CD4-positive, alpha-beta T cell (primary cell): ENCODE measurements at regions not wholly inside any gene's neighbourhood (a gene's known extent, or its start where the extent isn't known, plus 50 kb on each side); places are given as distances from the start of the nearest gene placed in this dataset.

Experiments used
- ATAC-seq: fragments of 200-7000 bp; cut with Tn5 transposase; one replicate; pipeline ENCODE4 v1.10.0; 2022; ENCODE audit warnings: mild to moderate bottlenecking; ENCODE audit not compliant: poor library complexity
- CTCF ChIA-PET: fragments of 350-600 bp; sonication (Branson Sonifier 250); formaldehyde crosslinking; loops from one replicate; lab custom pipeline; 2021; ENCODE audit warnings: antibody characterized with exemption, inconsistent platforms; lab: Charles Lee
- POLR2A ChIA-PET: fragments of 350-600 bp; sonication (Branson Sonifier 250); formaldehyde crosslinking; loops from one replicate; lab custom pipeline; 2021; ENCODE audit warnings: antibody characterized with exemption, inconsistent platforms; lab: Charles Lee
- DNase-seq, 14 experiments: peaks; one replicate each; pipeline ENCODE4 v3.0.0-alpha.2; 2013 to 2020; ENCODE audit warnings: mixed read lengths in 2 of 14
- H3K27ac ChIP-seq, 2 donors: one replicate each; pipeline versions ENCODE4 v1.5.1 to v1.7.0; 2013; ENCODE audit warnings: low read length in 2 of 2, low read depth in 1 of 2, mild to moderate bottlenecking in 1 of 2
- H3K27me3 ChIP-seq, 2 experiments: 1 replicate in 1 of 2; 2 replicates in 1 of 2; pipeline versions ENCODE4 v1.6.1 to v1.7.0; 2013; ENCODE audit warnings: low read length in 2 of 2, control low read depth in 1 of 2, mild to moderate bottlenecking in 1 of 2, moderate library complexity in 1 of 2; ENCODE audit not compliant: insufficient read depth in 2 of 2, control insufficient read depth in 1 of 2
- H3K36me3 ChIP-seq: one replicate; pipeline ENCODE4 v1.6.1; 2013; ENCODE audit warnings: low read length, control low read depth; ENCODE audit not compliant: insufficient read depth
- H3K4me1 ChIP-seq: one replicate; pipeline ENCODE4 v1.6.1; 2013; ENCODE audit warnings: low read length, control low read depth; ENCODE audit not compliant: insufficient read depth
- H3K4me3 ChIP-seq: one replicate; pipeline ENCODE4 v1.5.1; 2013; ENCODE audit warnings: mild to moderate bottlenecking, low read length, moderate library complexity
- H3K9me3 ChIP-seq, 2 experiments: 1 replicate in 1 of 2; 2 replicates in 1 of 2; pipeline versions ENCODE4 v1.6.1 to v1.7.0; 2013; ENCODE audit warnings: low read length in 2 of 2, mild to moderate bottlenecking in 2 of 2, control low read depth in 1 of 2, moderate library complexity in 1 of 2; ENCODE audit not compliant: control insufficient read depth in 1 of 2, insufficient read depth in 1 of 2
- H3K27ac Mint-ChIP-seq: one replicate; pipeline ENCODE4 v1.8.0; 2020; ENCODE audit warnings: mixed read lengths
- H3K27me3 Mint-ChIP-seq: one replicate; pipeline ENCODE4 v1.8.0; 2021; ENCODE audit warnings: mixed read lengths
- H3K36me3 Mint-ChIP-seq: one replicate; pipeline ENCODE4 v1.8.0; 2021; ENCODE audit warnings: low read depth, mixed read lengths
- H3K4me1 Mint-ChIP-seq: one replicate; pipeline ENCODE4 v1.8.0; 2021; ENCODE audit warnings: low read depth, mixed read lengths
- H3K4me3 Mint-ChIP-seq: one replicate; pipeline ENCODE4 v1.8.0; 2020; ENCODE audit warnings: mild to moderate bottlenecking, mixed read lengths
- H3K9me3 Mint-ChIP-seq: one replicate; pipeline ENCODE4 v1.8.0; 2020; ENCODE audit warnings: mixed read lengths
- intact Hi-C, 2 experiments: fragments of 100-400 bp; cut with DNase I in 1 of 2; cut with micrococcal nuclease in 1 of 2; formaldehyde crosslinking; loops; one replicate each; pipeline versions ENCODE4 v1.15.1 to v1.9.0; 2023 to 2025; cut with DNase I, micrococcal nuclease
- TF ChIP-seq, protein P1 (sequence below): fragments of 200-600 bp; IDR thresholded peaks from one replicate; pipeline ENCODE4 v1.8.0; 2022; ENCODE audit warnings: antibody characterized with exemption, mild to moderate bottlenecking

DNA sequence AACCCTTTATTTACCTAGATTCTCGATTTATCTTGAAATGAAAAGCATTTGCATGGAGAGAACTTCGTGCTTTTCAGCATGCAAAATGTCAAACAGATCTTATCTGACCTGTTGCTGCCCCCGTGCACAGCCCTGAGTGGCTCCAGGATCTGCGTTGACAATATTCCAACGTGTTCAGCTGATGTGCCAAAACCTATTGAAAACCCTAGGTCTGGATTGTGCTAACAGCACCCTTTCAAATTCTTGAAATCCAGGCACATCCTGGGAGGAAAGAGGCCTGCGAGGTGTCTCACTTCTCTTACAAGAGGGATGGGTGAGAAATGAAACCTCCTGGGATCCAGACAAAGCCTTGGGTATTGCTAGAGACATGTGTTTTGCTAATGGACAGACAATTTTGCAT, 231.8 kb downstream of the MAP2K4 start:
- intact Hi-C loops, result no loop called here
- POLR2A ChIA-PET, result no interaction called here
- ATAC-seq (no peak), DNase-seq (no peak)
- peaks cover 0 to 4% of the 10 kb centered on the region in 2 experiments for H3K27me3 ChIP-seq
- peaks cover 3% of the 10 kb centered on the region for H3K27me3 Mint-ChIP-seq
- no peak overlapping the region for H3K4me3 Mint-ChIP-seq
- H3K36me3 ChIP-seq, result no peaks in the 10 kb centered on the region
- H3K36me3 Mint-ChIP-seq, result no peaks in the 10 kb centered on the region
- H3K9me3 Mint-ChIP-seq, result no peaks in the 10 kb centered on the region
- TF ChIP-seq, protein P1, sequence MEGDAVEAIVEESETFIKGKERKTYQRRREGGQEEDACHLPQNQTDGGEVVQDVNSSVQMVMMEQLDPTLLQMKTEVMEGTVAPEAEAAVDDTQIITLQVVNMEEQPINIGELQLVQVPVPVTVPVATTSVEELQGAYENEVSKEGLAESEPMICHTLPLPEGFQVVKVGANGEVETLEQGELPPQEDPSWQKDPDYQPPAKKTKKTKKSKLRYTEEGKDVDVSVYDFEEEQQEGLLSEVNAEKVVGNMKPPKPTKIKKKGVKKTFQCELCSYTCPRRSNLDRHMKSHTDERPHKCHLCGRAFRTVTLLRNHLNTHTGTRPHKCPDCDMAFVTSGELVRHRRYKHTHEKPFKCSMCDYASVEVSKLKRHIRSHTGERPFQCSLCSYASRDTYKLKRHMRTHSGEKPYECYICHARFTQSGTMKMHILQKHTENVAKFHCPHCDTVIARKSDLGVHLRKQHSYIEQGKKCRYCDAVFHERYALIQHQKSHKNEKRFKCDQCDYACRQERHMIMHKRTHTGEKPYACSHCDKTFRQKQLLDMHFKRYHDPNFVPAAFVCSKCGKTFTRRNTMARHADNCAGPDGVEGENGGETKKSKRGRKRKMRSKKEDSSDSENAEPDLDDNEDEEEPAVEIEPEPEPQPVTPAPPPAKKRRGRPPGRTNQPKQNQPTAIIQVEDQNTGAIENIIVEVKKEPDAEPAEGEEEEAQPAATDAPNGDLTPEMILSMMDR, result no peak
- CTCF ChIA-PET, result no interaction called here
- no peak overlapping the region for H3K4me3 ChIP-seq
- no peaks in the 10 kb centered on the region for H3K4me1 ChIP-seq
- H3K27ac ChIP-seq, result no peak overlapping the region
- H3K4me1 Mint-ChIP-seq, result no peaks in the 10 kb centered on the region
- no peak overlapping the region for H3K27ac Mint-ChIP-seq
- H3K9me3 ChIP-seq, result no peaks in the 10 kb centered on the region

DNA sequence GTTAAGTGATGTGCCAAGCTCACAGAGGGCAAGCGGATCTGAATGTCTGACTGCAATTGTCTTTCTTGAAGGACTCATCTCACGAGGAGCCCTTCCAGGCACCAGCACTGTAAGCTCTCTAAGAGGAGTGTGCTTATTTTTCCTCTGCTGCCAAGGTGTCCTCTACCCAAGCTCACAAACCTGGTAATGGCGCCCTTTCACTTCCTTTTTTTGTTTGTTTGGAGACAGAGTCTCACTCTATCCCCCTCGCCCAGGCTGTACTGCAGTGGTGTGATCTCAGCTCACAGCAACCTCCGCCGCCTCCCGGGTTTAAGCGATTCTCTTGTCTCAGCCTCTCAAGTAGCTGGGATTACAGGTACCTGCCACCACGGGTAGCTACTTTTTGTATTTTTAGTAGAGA, 233.8 kb downstream of the MAP2K4 start:
- Mint-ChIP-seq H3K4me1 (no peaks in the 10 kb centered on the region), H3K36me3 (no peaks in the 10 kb centered on the region), H3K9me3 (no peaks in the 10 kb centered on the region), H3K27ac (no peak overlapping the region), H3K4me3 (no peak overlapping the region), H3K27me3 (peaks cover 3% of the 10 kb centered on the region)
- intact Hi-C loops, result no loop called here
- Histone ChIP-seq H3K4me3 (no peak overlapping the region), H3K27me3 (peaks cover 0 to 4% of the 10 kb centered on the region in 2 experiments), H3K36me3 (no peaks in the 10 kb centered on the region), H3K9me3 (no peaks in the 10 kb centered on the region), H3K27ac (no peak overlapping the region), H3K4me1 (no peaks in the 10 kb centered on the region)
- TF ChIP-seq, protein P1, result no peak
- CTCF ChIA-PET, result no interaction called here
- POLR2A ChIA-PET, result no interaction called here
- no peak for ATAC-seq
- no peak for DNase-seq

DNA sequence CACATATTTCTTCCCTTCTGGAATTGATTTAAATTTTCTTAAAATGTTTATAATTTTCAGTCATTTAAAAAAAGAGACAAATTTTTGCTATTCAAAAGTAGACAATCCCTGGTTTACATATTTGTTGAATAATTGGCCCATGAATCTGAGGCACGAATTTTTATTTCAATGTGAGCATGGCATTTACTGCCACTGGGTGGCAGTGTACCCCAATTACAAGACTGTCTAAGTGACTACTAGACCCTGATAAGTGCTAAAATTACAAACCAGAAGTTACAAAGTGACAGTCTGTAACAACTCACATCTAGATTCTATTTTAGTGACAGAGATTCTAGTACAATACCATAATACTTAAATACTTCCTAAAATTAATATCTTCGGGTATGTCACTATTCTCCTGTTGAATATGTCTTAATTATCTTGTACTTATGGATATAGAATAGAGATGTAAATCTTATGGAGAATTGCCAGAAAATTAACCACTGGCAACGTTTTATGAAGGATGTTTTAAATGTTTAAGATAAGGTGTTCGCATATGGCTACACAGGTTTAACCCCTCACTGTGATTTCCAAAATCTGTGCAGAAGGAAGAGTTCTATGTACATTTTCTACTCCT, 235.8 kb downstream of the MAP2K4 start:
- Histone ChIP-seq H3K27ac (no peak overlapping the region), H3K4me3 (no peak overlapping the region), H3K9me3 (no peaks in the 10 kb centered on the region), H3K36me3 (no peaks in the 10 kb centered on the region), H3K27me3 (peaks cover 0 to 4% of the 10 kb centered on the region in 2 experiments), H3K4me1 (no peaks in the 10 kb centered on the region)
- POLR2A ChIA-PET, result no interaction called here
- Mint-ChIP-seq H3K27ac (no peak overlapping the region), H3K36me3 (no peaks in the 10 kb centered on the region), H3K4me1 (no peaks in the 10 kb centered on the region), H3K27me3 (no peaks in the 10 kb centered on the region), H3K9me3 (no peaks in the 10 kb centered on the region), H3K4me3 (no peak overlapping the region)
- CTCF ChIA-PET, result no interaction called here
- no peak for ATAC-seq
- intact Hi-C loops, result no loop called here
- TF ChIP-seq, protein P1, result no peak
- DNase-seq, result peak in 1 of 14 experiments; percentile 8
